Adipocyte (in vitro differentiated cells): ENCODE measurements at regions not wholly inside any gene's neighbourhood (a gene's known extent, or its start where the extent isn't known, plus 50 kb on each side); places are given as distances from the start of the nearest gene placed in this dataset.
"Not testable (repeated sequence)": the region's sequence is repeated elsewhere in the genome, so short reads cannot be mapped to it uniquely, and the experiment has no call there.

Experiments used
- DNase-seq: peaks from one replicate; pipeline ENCODE4 v3.0.0-alpha.2; 2015; ENCODE audit warnings: low read depth
- H3K27me3 ChIP-seq: replicated peaks from 2 replicates; pipeline ENCODE4 v1.7.0; 2013; ENCODE audit warnings: mild to moderate bottlenecking, low read length, moderate library complexity; ENCODE audit not compliant: control insufficient read depth, insufficient read depth
- H3K36me3 ChIP-seq: 2 replicates; pipeline ENCODE4 v1.7.0; 2013; ENCODE audit warnings: low read length, mild to moderate bottlenecking, moderate library complexity; ENCODE audit not compliant: control insufficient read depth, insufficient read depth, severe bottlenecking
- H3K4me1 ChIP-seq: 2 replicates; pipeline ENCODE4 v1.7.0; 2013; ENCODE audit warnings: mild to moderate bottlenecking, low read length, moderate library complexity; ENCODE audit not compliant: control insufficient read depth, insufficient read depth
- H3K4me3 ChIP-seq: 2 replicates; pipeline ENCODE4 v1.7.0; 2013; ENCODE audit warnings: mild to moderate bottlenecking, low read length, moderate library complexity
- H3K9ac ChIP-seq: 2 replicates; pipeline ENCODE4 v1.7.0; 2013; ENCODE audit warnings: mild to moderate bottlenecking, low read length, moderate library complexity
- H3K9me3 ChIP-seq: 2 replicates; pipeline ENCODE4 v1.7.0; 2013; ENCODE audit warnings: mild to moderate bottlenecking, low read length, moderate library complexity; ENCODE audit not compliant: control insufficient read depth

DNA sequence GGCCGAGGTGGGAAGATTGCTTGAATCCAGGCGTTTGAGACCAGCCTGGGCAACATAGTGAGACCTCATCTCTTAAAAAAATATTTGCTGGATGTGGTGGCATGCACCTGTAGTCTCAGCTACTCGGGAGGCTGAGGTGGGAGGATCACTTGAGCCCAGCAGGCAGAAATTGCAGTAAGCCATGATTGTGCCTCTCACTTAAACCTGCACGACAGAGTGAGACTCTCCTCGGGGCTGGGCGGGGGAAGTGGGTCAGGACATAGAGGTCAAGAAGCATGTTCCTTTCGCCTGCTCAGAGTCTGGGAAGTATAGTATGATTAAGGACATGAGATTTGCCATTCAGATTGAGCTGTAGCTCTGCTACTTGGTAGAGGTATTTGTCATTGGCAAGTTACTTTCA, 52.3 kb downstream of the SEPTIN7 start:
- not testable (repeated sequence) for H3K36me3 ChIP-seq, H3K4me3 ChIP-seq, H3K27me3 ChIP-seq, H3K9me3 ChIP-seq, DNase-seq, H3K9ac ChIP-seq
- peaks cover 11% of the 10 kb centered on the region for H3K4me1 ChIP-seq

- DNase-seq: no peak
- Histone ChIP-seq H3K27me3 (no peaks in the 10 kb centered on the region), H3K9me3 (peaks cover 6% of the 10 kb centered on the region), H3K9ac (no peak overlapping the region), H3K36me3 (peaks cover 4% of the 10 kb centered on the region), H3K4me1 (peaks cover 7% of the 10 kb centered on the region), H3K4me3 (no peak overlapping the region)
Observed at GRCh38 chr7:35854311-35854710, 53.5 kb downstream of the SEPTIN7 start.

- Histone ChIP-seq H3K9ac (no peak overlapping the region), H3K9me3 (peaks cover 6% of the 10 kb centered on the region), H3K27me3 (no peaks in the 10 kb centered on the region), H3K4me1 (peaks cover 5% of the 10 kb centered on the region), H3K36me3 (peaks cover 4% of the 10 kb centered on the region), H3K4me3 (no peak overlapping the region)
- no peak for DNase-seq
Observed at GRCh38 chr7:35856175-35856574, 55.3 kb downstream of the SEPTIN7 start.

GRCh38 chr7:35860664-35861063, 59.8 kb downstream of the SEPTIN7 start:
- no peaks in the 10 kb centered on the region for H3K27me3 ChIP-seq
- no peak for DNase-seq
- H3K4me3 ChIP-seq: no peak overlapping the region
- H3K9ac ChIP-seq: no peak overlapping the region
- peaks cover 6% of the 10 kb centered on the region for H3K9me3 ChIP-seq
- no peaks in the 10 kb centered on the region for H3K4me1 ChIP-seq
- H3K36me3 ChIP-seq: peaks cover 21% of the 10 kb centered on the region

DNA sequence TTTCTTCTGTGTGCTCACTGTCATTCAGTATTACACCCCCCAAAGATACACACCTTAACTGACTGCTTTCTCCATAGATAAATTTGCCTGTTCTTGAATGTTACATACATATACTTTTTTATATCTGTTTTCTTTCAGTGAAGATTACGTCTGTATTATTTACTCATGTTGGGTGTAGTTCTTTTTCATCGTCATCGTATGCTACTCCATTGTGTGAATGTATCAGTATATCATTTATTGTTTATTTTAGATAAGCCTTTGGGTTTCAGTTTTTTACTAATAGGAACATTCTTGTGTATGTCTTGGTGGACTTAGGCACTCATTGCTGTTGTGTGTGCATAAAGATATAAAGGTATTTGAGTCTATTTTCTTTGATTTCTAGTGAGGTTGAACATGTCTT, 64.4 kb downstream of the SEPTIN7 start:
- Histone ChIP-seq H3K27me3 (no peaks in the 10 kb centered on the region), H3K9me3 (no peaks in the 10 kb centered on the region), H3K4me3 (no peak overlapping the region), H3K9ac (no peak overlapping the region), H3K4me1 (peaks cover 10% of the 10 kb centered on the region), H3K36me3 (peaks cover 36% of the 10 kb centered on the region)
- no peak for DNase-seq

GRCh38 chr7:35866186-35866585, 65.3 kb downstream of the SEPTIN7 start:
- Histone ChIP-seq H3K36me3 (peaks cover 36% of the 10 kb centered on the region), H3K9ac (no peak overlapping the region), H3K27me3 (no peaks in the 10 kb centered on the region), H3K4me1 (peaks cover 10% of the 10 kb centered on the region), H3K9me3 (no peaks in the 10 kb centered on the region), H3K4me3 (no peak overlapping the region)
- no peak for DNase-seq

DNA sequence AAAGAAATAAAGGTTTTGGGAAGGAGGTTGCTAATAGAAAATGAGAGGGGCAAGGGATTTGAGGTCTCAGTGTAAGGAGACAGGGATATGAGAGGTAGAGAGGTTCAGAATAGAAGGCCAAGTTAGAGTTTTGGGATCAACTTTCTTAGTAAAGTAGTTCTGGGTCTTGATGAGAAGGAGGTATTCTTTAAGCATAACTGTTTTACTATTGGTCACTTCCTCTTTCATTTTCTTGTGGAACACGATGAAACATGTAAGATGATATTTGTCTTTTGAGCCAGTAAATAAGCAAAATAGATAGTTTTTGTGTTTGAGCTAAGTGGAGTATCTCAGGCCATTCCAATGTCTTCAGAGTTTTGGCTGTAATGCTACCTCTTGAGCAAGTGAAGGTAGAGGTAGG, 68.3 kb downstream of the SEPTIN7 start:
- not testable (repeated sequence) for H3K4me1 ChIP-seq, DNase-seq, H3K9ac ChIP-seq, H3K4me3 ChIP-seq, H3K27me3 ChIP-seq, H3K9me3 ChIP-seq
- H3K36me3 ChIP-seq: peaks cover 42% of the 10 kb centered on the region

DNA sequence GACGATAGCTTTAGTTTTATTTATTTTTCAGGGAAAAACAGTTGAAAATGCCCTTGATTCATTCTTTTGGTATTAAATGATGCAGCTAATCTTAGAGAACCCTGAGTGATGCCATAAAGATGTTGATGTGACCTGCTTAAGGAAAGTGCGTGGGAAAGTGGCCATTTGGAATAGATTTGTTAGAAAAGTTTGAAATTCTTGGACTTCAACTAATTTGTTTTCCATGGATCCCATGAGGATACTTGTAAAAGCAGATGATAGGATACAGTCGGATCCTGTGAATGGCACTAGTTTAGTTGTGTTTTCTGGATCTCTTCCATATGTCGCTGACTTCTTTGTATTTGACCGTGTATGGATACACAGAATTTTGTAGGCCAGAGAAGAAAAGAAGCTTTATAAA, 69.0 kb downstream of the SEPTIN7 start:
- Histone ChIP-seq H3K4me1 (peaks cover 13% of the 10 kb centered on the region), H3K4me3 (no peak overlapping the region), H3K9me3 (no peaks in the 10 kb centered on the region), H3K27me3 (no peaks in the 10 kb centered on the region), H3K9ac (no peak overlapping the region), H3K36me3 (peaks cover 37% of the 10 kb centered on the region)
- peak; percentile 37 for DNase-seq

GRCh38 chr7:35871856-35872255, 71.0 kb downstream of the SEPTIN7 start:
- peaks cover 28% of the 10 kb centered on the region for H3K4me1 ChIP-seq
- H3K36me3 ChIP-seq: peaks cover 17% of the 10 kb centered on the region
- DNase-seq: no peak
- H3K27me3 ChIP-seq: no peaks in the 10 kb centered on the region
- no peak overlapping the region for H3K9ac ChIP-seq
- H3K4me3 ChIP-seq: no peak overlapping the region
- no peaks in the 10 kb centered on the region for H3K9me3 ChIP-seq

DNA sequence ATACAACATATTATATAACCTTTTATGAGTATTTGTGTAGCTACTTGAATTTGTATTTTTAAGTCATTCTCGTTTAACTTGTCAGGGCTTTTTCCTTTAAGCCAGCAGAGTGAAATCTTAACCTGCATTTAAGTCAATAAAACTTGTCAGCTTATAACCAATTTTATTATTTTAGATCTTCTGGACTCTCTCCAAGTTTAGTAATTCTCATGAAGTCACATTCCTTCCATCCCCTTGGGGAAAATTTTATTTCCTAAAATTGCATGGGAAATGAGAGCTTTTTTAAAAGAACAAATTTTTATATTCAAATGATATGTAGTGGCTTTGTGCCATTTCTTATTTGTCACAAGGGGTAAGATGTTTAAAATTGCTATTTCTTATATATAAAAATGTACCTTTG, 74.0 kb downstream of the SEPTIN7 start:
- Histone ChIP-seq H3K9ac (no peak overlapping the region), H3K9me3 (no peaks in the 10 kb centered on the region), H3K4me3 (no peak overlapping the region), H3K27me3 (no peaks in the 10 kb centered on the region), H3K36me3 (peaks cover 15% of the 10 kb centered on the region), H3K4me1 (peaks cover 19% of the 10 kb centered on the region)
- peak; percentile 51 for DNase-seq

GRCh38 chr7:35875292-35875691, 74.4 kb downstream of the SEPTIN7 start:
- H3K9me3 ChIP-seq: no peaks in the 10 kb centered on the region
- H3K9ac ChIP-seq: peak overlapping the region; percentile 26
- peak; percentile 78 for DNase-seq
- H3K4me1 ChIP-seq: peaks cover 18% of the 10 kb centered on the region
- H3K4me3 ChIP-seq: no peak overlapping the region
- H3K27me3 ChIP-seq: no peaks in the 10 kb centered on the region
- H3K36me3 ChIP-seq: peaks cover 16% of the 10 kb centered on the region

GRCh38 chr7:35878351-35878750, 77.5 kb downstream of the SEPTIN7 start:
- H3K4me3 ChIP-seq: no peak overlapping the region
- H3K4me1 ChIP-seq: peaks cover 18% of the 10 kb centered on the region
- H3K9ac ChIP-seq: no peak overlapping the region
- H3K9me3 ChIP-seq: no peaks in the 10 kb centered on the region
- H3K27me3 ChIP-seq: no peaks in the 10 kb centered on the region
- DNase-seq: no peak
- peaks cover 30% of the 10 kb centered on the region for H3K36me3 ChIP-seq
